Body of pancreas (tissue), 4 donors: ENCODE measurements at regions not wholly inside any gene's neighbourhood (a gene's known extent, or its start where the extent isn't known, plus 50 kb on each side); places are given as distances from the start of the nearest gene placed in this dataset.

Source experiments
- ATAC-seq: fragments of 150-250 bp; one replicate; pipeline ENCODE4 v1.9.1; 2016
- DNase-seq, 4 donors: peaks; one replicate each; pipeline ENCODE4 v3.0.0-alpha.2; 2019
- H3K27ac ChIP-seq, 4 donors: fragments of 200-600 bp; sonication (generic); 1 replicate in 3 of 4; 2 replicates in 1 of 4; pipeline versions ENCODE4 v1.5.1 to v1.6.1; 2016 to 2019; ENCODE audit warnings: mild to moderate bottlenecking in 1 of 4, mixed read lengths in 1 of 4, moderate library complexity in 1 of 4
- H3K27me3 ChIP-seq, 2 donors: fragments of 200-600 bp; sonication (generic); one replicate each; pipeline ENCODE4 v1.6.0; 2016; ENCODE audit warnings: mild to moderate bottlenecking in 1 of 2
- H3K36me3 ChIP-seq, 2 donors: fragments of 200-600 bp; sonication (generic); replicated peaks in 1 of 2; 2 replicates each; pipeline ENCODE4 v1.5.1; 2016; ENCODE audit warnings: low read depth in 2 of 2; ENCODE audit not compliant: insufficient read depth in 1 of 2
- H3K4me1 ChIP-seq: fragments of 200-600 bp; sonication (generic); one replicate; pipeline ENCODE4 v1.6.0; 2016
- H3K4me3 ChIP-seq, 2 donors: fragments of 200-600 bp; sonication (generic); 1 replicate in 1 of 2; 2 replicates in 1 of 2; pipeline ENCODE4 v1.5.1; 2016 to 2019
- H3K9me3 ChIP-seq, 3 donors: fragments of 200-600 bp; sonication (generic); 1 replicate in 2 of 3; 2 replicates in 1 of 3; pipeline ENCODE4 v1.5.1; 2016
- POLR2A ChIP-seq, 3 donors: fragments of 450-650 bp; IDR thresholded peaks; one replicate each; pipeline ENCODE4 v1.6.1; 2016; ENCODE audit warnings: antibody characterized with exemption in 3 of 3, mild to moderate bottlenecking in 2 of 3
- WGBS, 2 donors: methylation state at CpG; one replicate each; pipeline ENCODE4 v1.1.5; 2017; 5-methylcytosine and 5-hydroxymethylcytosine counted together
- intact Hi-C: fragments of 100-400 bp; cut with DNase I; formaldehyde crosslinking; loops from one replicate; pipeline ENCODE4 v1.15.1; 2023
- TF ChIP-seq, protein P1 (sequence below), 7 experiments: fragments of 450-650 bp in 4 of 7; fragments of 200-600 bp in 3 of 7; sonication (generic) in 3 of 7; IDR thresholded peaks; one replicate each; pipeline ENCODE4 v1.5.1; 2016 to 2019; ENCODE audit warnings: antibody characterized with exemption in 7 of 7

DNA sequence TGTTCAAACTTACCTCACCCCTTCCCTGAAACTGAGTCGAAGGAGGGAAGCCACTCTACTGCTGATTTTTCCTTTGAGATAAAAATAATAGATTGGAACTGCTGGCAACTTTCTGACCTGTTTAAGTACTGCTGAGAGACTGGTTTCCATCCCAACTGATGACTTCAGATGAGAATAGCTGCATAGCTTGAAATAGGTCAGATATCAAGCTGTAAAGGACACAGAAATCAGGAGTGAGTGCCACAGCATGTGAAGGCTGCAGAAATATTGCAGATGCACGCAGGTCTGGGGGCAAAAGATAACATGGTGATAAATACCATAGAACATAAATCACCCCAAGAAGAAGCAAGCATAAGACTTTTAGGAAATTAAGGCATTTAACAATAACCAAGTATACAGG lies 923.2 kb downstream of the SH3BGRL start:
- H3K4me1 ChIP-seq: no peaks in the 10 kb centered on the region
- DNase-seq (no peak), ATAC-seq (no peak)
- no peaks in the 10 kb centered on the region for H3K27me3 ChIP-seq
- WGBS, 2 donors: 45 to 49% methylated on average over 2 of the region's 2 CpGs
- intact Hi-C loops: no loop called here
- H3K4me3 ChIP-seq: no peak overlapping the region
- TF ChIP-seq, protein P1, sequence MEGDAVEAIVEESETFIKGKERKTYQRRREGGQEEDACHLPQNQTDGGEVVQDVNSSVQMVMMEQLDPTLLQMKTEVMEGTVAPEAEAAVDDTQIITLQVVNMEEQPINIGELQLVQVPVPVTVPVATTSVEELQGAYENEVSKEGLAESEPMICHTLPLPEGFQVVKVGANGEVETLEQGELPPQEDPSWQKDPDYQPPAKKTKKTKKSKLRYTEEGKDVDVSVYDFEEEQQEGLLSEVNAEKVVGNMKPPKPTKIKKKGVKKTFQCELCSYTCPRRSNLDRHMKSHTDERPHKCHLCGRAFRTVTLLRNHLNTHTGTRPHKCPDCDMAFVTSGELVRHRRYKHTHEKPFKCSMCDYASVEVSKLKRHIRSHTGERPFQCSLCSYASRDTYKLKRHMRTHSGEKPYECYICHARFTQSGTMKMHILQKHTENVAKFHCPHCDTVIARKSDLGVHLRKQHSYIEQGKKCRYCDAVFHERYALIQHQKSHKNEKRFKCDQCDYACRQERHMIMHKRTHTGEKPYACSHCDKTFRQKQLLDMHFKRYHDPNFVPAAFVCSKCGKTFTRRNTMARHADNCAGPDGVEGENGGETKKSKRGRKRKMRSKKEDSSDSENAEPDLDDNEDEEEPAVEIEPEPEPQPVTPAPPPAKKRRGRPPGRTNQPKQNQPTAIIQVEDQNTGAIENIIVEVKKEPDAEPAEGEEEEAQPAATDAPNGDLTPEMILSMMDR (IDR thresholded peaks at IDR 0.05): no peak
- no peak for TF ChIP-seq POLR2A (IDR thresholded peaks at IDR 0.05)
- H3K9me3 ChIP-seq: no peaks in the 10 kb centered on the region
- H3K36me3 ChIP-seq: no peaks in the 10 kb centered on the region
- H3K27ac ChIP-seq: no peak overlapping the region

DNA sequence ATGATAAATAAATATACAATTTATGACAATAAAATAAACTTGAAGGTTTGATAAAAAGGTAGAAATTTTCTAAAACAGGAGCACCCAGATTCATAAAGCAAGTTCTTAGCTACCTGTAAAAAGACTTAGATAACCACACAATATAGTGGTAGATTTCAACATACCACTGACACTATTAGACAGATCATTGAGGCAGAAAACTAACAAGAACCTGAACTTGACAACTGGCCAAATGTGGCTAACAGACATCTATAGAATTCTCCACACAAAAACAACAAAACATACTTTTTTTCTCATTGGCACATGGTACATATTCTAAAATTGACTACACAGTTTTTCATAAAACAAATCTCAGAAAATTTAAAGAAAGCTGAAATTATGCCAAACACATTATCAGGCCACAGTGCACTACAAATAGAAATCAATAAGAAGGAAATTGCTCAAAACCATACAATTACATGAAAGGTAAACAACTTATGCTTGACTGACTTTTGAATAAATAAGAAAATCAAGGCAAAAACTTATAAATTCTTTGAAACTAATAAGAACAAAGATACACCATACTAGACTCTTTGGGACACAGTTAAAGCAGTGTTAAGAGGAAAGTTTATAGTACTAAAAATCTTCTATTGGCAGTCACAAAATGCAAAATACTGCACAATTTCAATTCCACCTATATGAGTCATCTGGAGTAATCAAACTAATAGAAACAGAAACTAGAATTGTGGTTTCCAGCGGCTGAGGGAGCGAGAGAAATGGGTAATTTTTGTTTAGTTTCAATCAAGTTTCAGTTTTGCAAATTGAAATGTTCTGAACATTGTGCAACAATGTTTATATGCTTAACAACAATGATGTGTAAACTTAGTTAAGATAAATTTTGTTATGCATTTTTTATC lies 925.6 kb downstream of the SH3BGRL start:
- no peaks in the 10 kb centered on the region for H3K4me1 ChIP-seq
- H3K9me3 ChIP-seq: no peaks in the 10 kb centered on the region
- H3K36me3 ChIP-seq: no peaks in the 10 kb centered on the region
- no peak overlapping the region for H3K27ac ChIP-seq
- H3K4me3 ChIP-seq: no peak overlapping the region
- no peak for DNase-seq
- ATAC-seq: no peak
- TF ChIP-seq, protein P1 (IDR thresholded peaks at IDR 0.05): no peak
- no peak for TF ChIP-seq POLR2A (IDR thresholded peaks at IDR 0.05)
- no peaks in the 10 kb centered on the region for H3K27me3 ChIP-seq
- 73 to 80% methylated on average over 2 of the region's 2 CpGs for WGBS, 2 donors
- intact Hi-C loops: no loop called here

DNA sequence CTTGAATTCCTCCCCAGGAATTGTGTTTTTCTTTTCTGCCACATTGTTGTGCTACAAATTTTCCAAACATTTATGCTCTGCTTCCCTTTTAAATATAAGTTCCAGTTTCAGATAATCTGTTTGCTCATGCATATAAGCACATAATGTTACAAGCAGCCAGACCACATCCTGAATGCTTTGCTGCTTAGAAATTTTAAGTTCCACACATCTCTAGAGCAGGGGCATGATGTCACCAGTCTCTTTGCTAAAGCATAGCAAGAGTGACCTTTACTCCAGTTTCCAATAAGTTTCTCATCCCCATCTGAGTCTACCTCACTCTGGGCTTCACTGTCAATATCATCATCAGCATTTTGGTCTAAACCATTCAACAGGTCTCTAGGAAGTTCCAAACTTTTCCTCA lies 932.5 kb downstream of the SH3BGRL start:
- intact Hi-C loops: no loop called here
- no peak for DNase-seq
- Histone ChIP-seq H3K4me3 (no peak overlapping the region), H3K4me1 (no peaks in the 10 kb centered on the region), H3K27me3 (no peaks in the 10 kb centered on the region), H3K9me3 (no peaks in the 10 kb centered on the region), H3K36me3 (no peaks in the 10 kb centered on the region), H3K27ac (no peak overlapping the region)
- TF ChIP-seq POLR2A (IDR thresholded peaks at IDR 0.05): no peak
- TF ChIP-seq, protein P1 (IDR thresholded peaks at IDR 0.05): no peak
- no peak for ATAC-seq

DNA sequence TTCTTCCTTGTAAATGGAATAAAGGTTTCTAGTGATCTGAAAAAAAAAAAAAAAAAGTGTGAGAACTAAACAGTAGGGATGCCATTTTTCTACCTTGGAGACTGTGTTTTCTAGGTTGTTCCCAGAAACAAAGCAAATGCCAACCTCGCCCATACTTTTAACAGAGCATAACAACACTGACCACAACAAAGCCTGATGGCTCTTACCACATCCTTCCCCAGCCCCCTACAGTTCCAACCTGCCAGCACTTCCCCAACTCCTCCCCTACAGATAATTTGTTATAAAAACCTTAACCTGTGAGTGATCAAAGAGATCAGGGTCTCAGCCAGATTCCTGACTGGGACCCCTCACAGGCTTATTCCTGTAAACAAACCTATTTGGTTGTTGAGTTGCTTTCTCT lies 940.0 kb downstream of the SH3BGRL start:
- no peak for ATAC-seq
- no peaks in the 10 kb centered on the region for H3K9me3 ChIP-seq
- no peak overlapping the region for H3K27ac ChIP-seq
- no peak overlapping the region for H3K4me3 ChIP-seq
- no peak for DNase-seq
- no peaks in the 10 kb centered on the region for H3K4me1 ChIP-seq
- no peaks in the 10 kb centered on the region for H3K27me3 ChIP-seq
- WGBS, 2 donors: 10 to 55% methylated on average over 1 of the region's 1 CpG
- intact Hi-C loops: no loop called here
- H3K36me3 ChIP-seq: no peaks in the 10 kb centered on the region
- TF ChIP-seq POLR2A (IDR thresholded peaks at IDR 0.05): no peak

DNA sequence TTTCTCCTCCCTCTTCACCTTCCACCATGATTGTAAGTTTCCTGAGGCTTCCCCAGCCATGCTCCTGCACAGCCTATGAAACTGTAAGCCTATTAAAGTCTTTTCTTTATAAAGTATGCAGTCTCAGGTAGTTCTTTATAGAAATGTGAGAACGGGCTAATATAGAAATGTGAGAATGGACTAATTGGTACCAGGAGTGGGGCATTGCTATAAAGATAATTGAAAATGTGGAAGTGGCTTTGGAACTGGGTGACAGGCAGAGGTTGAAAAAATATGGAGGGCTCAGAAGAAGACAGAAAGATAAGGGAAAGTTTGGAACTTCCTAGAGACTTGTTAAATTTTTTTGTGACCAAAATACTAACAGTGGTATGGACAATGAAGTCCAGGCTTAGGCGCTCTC lies 959.3 kb downstream of the SH3BGRL start:
- no peaks in the 10 kb centered on the region for H3K36me3 ChIP-seq
- DNase-seq (no peak), ATAC-seq (no peak)
- H3K27me3 ChIP-seq: no peaks in the 10 kb centered on the region
- no peaks in the 10 kb centered on the region for H3K9me3 ChIP-seq
- intact Hi-C loops: no loop called here
- TF ChIP-seq, protein P1 (IDR thresholded peaks at IDR 0.05): no peak
- TF ChIP-seq POLR2A (IDR thresholded peaks at IDR 0.05): no peak
- no peak overlapping the region for H3K27ac ChIP-seq
- no peak overlapping the region for H3K4me3 ChIP-seq
- 61 to 78% methylated on average over 2 of the region's 2 CpGs for WGBS, 2 donors
- H3K4me1 ChIP-seq: no peaks in the 10 kb centered on the region
